Activated naive CD4-positive, alpha-beta T cell treated with anti-CD3 and anti-CD28 coated beads, Interleukin-2, amount 10 ng/mL, durations not matched to agents 7 days and 5 days (primary cell): ENCODE measurements at regions not wholly inside any gene's neighbourhood (a gene's known extent, or its start where the extent isn't known, plus 50 kb on each side); places are given as distances from the start of the nearest gene placed in this dataset.
"Not testable (repeated sequence)": the region's sequence is repeated elsewhere in the genome, so short reads cannot be mapped to it uniquely, and the experiment has no call there.

Experiments
- CTCF ChIA-PET: fragments of 350-600 bp; sonication (Branson Sonifier 250); formaldehyde crosslinking; loops from one replicate; lab custom pipeline; 2021; ENCODE audit warnings: antibody characterized with exemption; lab: Charles Lee
- DNase-seq: peaks from one replicate; pipeline ENCODE4 v3.0.0-alpha.2; 2020
- H3K27ac Mint-ChIP-seq: one replicate; pipeline ENCODE4 v1.8.0; 2021; ENCODE audit warnings: mild to moderate bottlenecking, moderate library complexity, mixed read lengths
- H3K27me3 Mint-ChIP-seq: one replicate; pipeline ENCODE4 v1.8.0; 2021; ENCODE audit warnings: mild to moderate bottlenecking, mixed read lengths
- H3K36me3 Mint-ChIP-seq: one replicate; pipeline ENCODE4 v1.8.0; 2021; ENCODE audit warnings: mixed read lengths
- H3K4me1 Mint-ChIP-seq: one replicate; pipeline ENCODE4 v1.8.0; 2021; ENCODE audit warnings: mixed read lengths
- H3K4me3 Mint-ChIP-seq: one replicate; pipeline ENCODE4 v1.8.0; 2021; ENCODE audit warnings: mild to moderate bottlenecking, moderate library complexity, mixed read lengths
- H3K9me3 Mint-ChIP-seq: one replicate; pipeline ENCODE4 v1.8.0; 2021; ENCODE audit warnings: mixed read lengths

DNA sequence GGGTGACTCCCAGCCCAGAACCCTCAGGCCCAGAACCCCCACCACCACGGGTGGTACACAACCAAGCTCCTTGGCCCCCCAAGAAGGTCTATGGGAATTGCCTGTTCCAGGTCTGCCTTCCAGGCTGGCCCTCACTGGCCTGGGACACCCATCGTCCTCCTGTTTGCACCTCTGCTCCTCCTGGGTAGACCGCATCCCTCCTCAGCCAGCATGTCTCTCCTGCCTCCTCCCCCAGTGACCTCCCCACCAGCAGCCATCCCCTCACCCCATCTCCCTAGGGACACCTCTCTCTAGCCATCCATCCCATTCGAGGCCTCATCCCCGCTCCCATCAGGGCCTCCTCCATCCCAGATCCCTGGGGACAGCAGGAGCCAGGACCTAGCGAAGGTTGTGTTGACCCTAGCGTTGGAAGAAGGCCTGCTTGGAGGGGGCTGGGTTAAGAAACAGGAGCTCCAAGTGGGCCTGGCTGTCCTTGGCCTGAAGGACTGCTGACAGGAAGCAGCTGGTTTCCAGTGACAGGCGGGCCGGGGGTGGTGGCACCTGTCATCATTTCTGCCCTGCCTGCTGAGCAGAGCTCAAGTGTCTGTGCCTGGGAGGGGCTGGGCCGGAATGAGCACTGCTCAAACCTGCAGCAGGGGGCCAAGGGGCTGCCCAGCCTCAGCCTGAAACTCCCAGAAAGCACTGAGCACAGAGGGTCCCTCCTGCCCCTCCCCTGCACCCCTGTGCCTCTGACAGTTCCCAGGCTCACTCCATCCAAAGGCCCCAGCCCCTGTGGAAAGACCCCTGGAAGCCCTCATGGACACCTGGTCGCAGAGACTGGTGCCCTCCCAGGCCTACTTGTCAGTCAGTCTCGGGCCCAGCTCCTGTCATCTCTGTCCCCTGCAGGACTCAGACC is 96.0 kb upstream of the OTOS start:
- Mint-ChIP-seq H3K27me3 (peaks cover 30% of the 10 kb centered on the region), H3K27ac (no peak overlapping the region)

GRCh38 chr2:240237609-240238174 is 97.2 kb upstream of the OTOS start:
- Mint-ChIP-seq H3K4me1 (peaks cover 2% of the 10 kb centered on the region), H3K36me3 (no peaks in the 10 kb centered on the region)
- CTCF ChIA-PET: no interaction called here

More for the DNA sequence above, 96.0 kb upstream of the OTOS start:
- Mint-ChIP-seq H3K4me3 (no peak overlapping the region), H3K4me1 (peaks cover 2% of the 10 kb centered on the region), H3K9me3 (no peaks in the 10 kb centered on the region), H3K36me3 (no peaks in the 10 kb centered on the region)
- CTCF ChIA-PET: no interaction called here
- peak; percentile 20 for DNase-seq

GRCh38 chr2:240238201-240238600 is 97.7 kb upstream of the OTOS start:
- no peak for DNase-seq
- peaks cover 32% of the 10 kb centered on the region for H3K27me3 Mint-ChIP-seq
- no peaks in the 10 kb centered on the region for H3K9me3 Mint-ChIP-seq
- CTCF ChIA-PET: no interaction called here
- H3K4me3 Mint-ChIP-seq: no peak overlapping the region
- H3K27ac Mint-ChIP-seq: no peak overlapping the region
- no peaks in the 10 kb centered on the region for H3K36me3 Mint-ChIP-seq
- peaks cover 2% of the 10 kb centered on the region for H3K4me1 Mint-ChIP-seq

More at GRCh38 chr2:240237609-240238174, 97.2 kb upstream of the OTOS start:
- Mint-ChIP-seq H3K27me3 (peaks cover 27% of the 10 kb centered on the region), H3K27ac (no peak overlapping the region), H3K4me3 (no peak overlapping the region), H3K9me3 (no peaks in the 10 kb centered on the region)
- DNase-seq: peak; percentile 8

DNA sequence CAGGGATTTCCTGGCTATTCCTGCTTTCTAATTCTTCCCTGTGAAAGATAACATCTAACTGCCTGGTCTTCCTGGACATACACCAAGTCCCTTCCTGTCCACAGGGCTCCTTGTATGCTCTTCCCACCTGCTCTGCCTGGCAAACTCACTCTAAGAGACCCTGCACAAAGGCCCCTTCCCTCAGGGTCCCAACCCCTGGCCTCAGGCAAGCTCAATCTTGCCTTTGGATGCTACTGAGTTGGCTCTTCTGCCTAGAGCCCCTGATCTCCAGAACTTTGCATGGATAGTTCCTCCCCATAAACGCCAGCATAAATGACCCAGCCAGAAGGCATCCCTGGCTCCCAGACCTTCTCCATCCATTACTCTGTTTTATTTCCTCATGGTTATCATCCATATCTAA is 98.3 kb upstream of the OTOS start:
- H3K36me3 Mint-ChIP-seq: no peaks in the 10 kb centered on the region
- H3K4me3 Mint-ChIP-seq: no peak overlapping the region
- peaks cover 2% of the 10 kb centered on the region for H3K4me1 Mint-ChIP-seq
- peaks cover 32% of the 10 kb centered on the region for H3K27me3 Mint-ChIP-seq
- no peak overlapping the region for H3K27ac Mint-ChIP-seq
- no peak for DNase-seq
- CTCF ChIA-PET: no interaction called here
- H3K9me3 Mint-ChIP-seq: no peaks in the 10 kb centered on the region

DNA sequence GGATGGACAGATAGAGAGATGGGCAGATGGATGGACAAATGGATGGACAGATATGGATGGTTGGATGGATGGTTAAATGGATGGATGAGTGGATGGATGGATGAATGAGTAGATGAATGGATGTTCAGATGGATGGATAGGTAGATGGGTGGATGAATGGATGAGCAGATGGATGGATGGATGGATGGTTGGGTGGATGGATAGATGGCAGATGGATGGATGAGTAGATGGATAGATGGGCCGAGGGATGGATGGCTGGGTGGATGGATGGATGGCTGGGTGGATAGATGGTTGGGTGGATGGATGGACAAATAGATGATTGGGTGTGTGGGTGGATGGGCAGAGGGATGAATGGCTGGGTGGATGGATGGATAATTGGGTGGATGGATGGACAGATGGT is 98.9 kb upstream of the OTOS start:
- Mint-ChIP-seq H3K27ac (no peak overlapping the region), H3K4me1 (no peaks in the 10 kb centered on the region), H3K4me3 (no peak overlapping the region), H3K36me3 (no peaks in the 10 kb centered on the region), H3K9me3 (no peaks in the 10 kb centered on the region), H3K27me3 (peaks cover 29% of the 10 kb centered on the region)
- no peak for DNase-seq
- CTCF ChIA-PET: no interaction called here

GRCh38 chr2:240240017-240240734 is 99.7 kb upstream of the OTOS start:
- Mint-ChIP-seq H3K9me3 (no peaks in the 10 kb centered on the region), H3K4me1 (no peaks in the 10 kb centered on the region), H3K36me3 (no peaks in the 10 kb centered on the region), H3K4me3 (no peak overlapping the region), H3K27me3 (peaks cover 25% of the 10 kb centered on the region), H3K27ac (no peak overlapping the region)
- CTCF ChIA-PET: no interaction called here
- no peak for DNase-seq

- no peaks in the 10 kb centered on the region for H3K9me3 Mint-ChIP-seq
- no peaks in the 10 kb centered on the region for H3K4me1 Mint-ChIP-seq
- no peak for DNase-seq
- peaks cover 24% of the 10 kb centered on the region for H3K27me3 Mint-ChIP-seq
- no peaks in the 10 kb centered on the region for H3K36me3 Mint-ChIP-seq
- H3K27ac Mint-ChIP-seq: no peak overlapping the region
- H3K4me3 Mint-ChIP-seq: no peak overlapping the region
- CTCF ChIA-PET: no interaction called here
Measured at GRCh38 chr2:240240781-240241180, 100.3 kb upstream of the OTOS start.

GRCh38 chr2:240241572-240241971 is 101.1 kb upstream of the OTOS start:
- H3K9me3 Mint-ChIP-seq: no peaks in the 10 kb centered on the region
- CTCF ChIA-PET: no interaction called here
- peaks cover 24% of the 10 kb centered on the region for H3K27me3 Mint-ChIP-seq

GRCh38 chr2:240243049-240243448 is 102.6 kb upstream of the OTOS start:
- H3K4me3 Mint-ChIP-seq, CTCF ChIA-PET, H3K36me3 Mint-ChIP-seq, DNase-seq, H3K4me1 Mint-ChIP-seq, H3K9me3 Mint-ChIP-seq, H3K27ac Mint-ChIP-seq: not testable (repeated sequence)
- peaks cover 18% of the 10 kb centered on the region for H3K27me3 Mint-ChIP-seq

More at GRCh38 chr2:240241572-240241971, 101.1 kb upstream of the OTOS start:
- no peak overlapping the region for H3K27ac Mint-ChIP-seq
- H3K4me3 Mint-ChIP-seq: no peak overlapping the region
- H3K36me3 Mint-ChIP-seq: no peaks in the 10 kb centered on the region
- no peak for DNase-seq
- H3K4me1 Mint-ChIP-seq: no peaks in the 10 kb centered on the region

DNA sequence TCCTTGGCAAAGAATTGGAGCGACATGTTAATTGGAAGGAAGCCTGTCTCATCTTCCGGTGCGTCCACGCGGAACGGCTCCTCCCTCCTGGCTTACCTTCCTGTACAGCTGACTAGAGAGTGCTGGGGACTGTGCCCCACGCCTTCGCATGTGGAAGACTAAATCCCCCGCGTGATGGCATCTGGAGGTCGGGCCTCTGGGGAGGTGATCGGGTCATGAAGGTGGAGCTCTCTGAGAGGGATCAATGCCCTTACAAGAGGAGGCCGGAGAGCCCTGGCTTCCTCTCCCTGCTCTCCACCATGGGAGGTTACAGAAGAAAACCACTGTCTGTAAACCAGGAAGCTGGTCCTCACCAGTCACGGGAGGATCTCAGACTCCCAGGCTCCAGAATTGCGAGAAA is 104.1 kb upstream of the OTOS start:
- H3K4me3 Mint-ChIP-seq: no peak overlapping the region
- H3K27ac Mint-ChIP-seq: no peak overlapping the region
- CTCF ChIA-PET: no interaction called here
- DNase-seq: no peak
- H3K36me3 Mint-ChIP-seq: no peaks in the 10 kb centered on the region
- H3K9me3 Mint-ChIP-seq: no peaks in the 10 kb centered on the region
- no peaks in the 10 kb centered on the region for H3K4me1 Mint-ChIP-seq
- peaks cover 13% of the 10 kb centered on the region for H3K27me3 Mint-ChIP-seq

GRCh38 chr2:240245184-240245583 is 104.7 kb upstream of the OTOS start:
- no peak for DNase-seq
- no peak overlapping the region for H3K4me3 Mint-ChIP-seq
- H3K27ac Mint-ChIP-seq: no peak overlapping the region
- CTCF ChIA-PET: no interaction called here
- H3K27me3 Mint-ChIP-seq: peaks cover 13% of the 10 kb centered on the region
- no peaks in the 10 kb centered on the region for H3K36me3 Mint-ChIP-seq
- no peaks in the 10 kb centered on the region for H3K9me3 Mint-ChIP-seq
- H3K4me1 Mint-ChIP-seq: no peaks in the 10 kb centered on the region

DNA sequence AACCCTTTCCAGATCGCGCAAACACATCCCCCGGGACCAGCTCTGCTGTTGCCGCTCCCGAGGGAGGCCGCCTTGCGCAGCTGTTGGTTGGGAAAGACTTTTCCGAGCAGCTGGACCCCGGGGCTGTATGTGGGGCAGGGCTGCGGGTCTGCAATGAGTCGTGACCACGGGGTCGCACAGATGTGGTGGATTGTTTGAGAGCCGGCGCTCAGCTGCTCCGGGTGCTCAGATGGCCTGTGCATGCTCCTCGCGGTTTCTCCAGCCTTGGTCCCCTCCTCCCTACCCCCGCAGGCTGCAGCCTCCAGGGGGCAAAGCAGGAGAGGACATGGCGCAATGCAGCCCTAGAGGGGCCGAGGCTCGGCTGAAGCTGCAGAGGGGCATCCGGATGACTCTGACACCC is 105.2 kb upstream of the OTOS start:
- no peaks in the 10 kb centered on the region for H3K4me1 Mint-ChIP-seq

GRCh38 chr2:240246173-240246820 is 105.8 kb upstream of the OTOS start:
- Mint-ChIP-seq H3K27me3 (peaks cover 13% of the 10 kb centered on the region), H3K27ac (no peak overlapping the region), H3K4me1 (no peaks in the 10 kb centered on the region), H3K36me3 (no peaks in the 10 kb centered on the region), H3K9me3 (no peaks in the 10 kb centered on the region), H3K4me3 (no peak overlapping the region)
- CTCF ChIA-PET: no interaction called here
- DNase-seq: no peak

More for the DNA sequence above, 105.2 kb upstream of the OTOS start:
- Mint-ChIP-seq H3K36me3 (no peaks in the 10 kb centered on the region), H3K27me3 (peaks cover 13% of the 10 kb centered on the region), H3K4me3 (no peak overlapping the region), H3K9me3 (no peaks in the 10 kb centered on the region), H3K27ac (no peak overlapping the region)
- CTCF ChIA-PET: no interaction called here
- DNase-seq: no peak

DNA sequence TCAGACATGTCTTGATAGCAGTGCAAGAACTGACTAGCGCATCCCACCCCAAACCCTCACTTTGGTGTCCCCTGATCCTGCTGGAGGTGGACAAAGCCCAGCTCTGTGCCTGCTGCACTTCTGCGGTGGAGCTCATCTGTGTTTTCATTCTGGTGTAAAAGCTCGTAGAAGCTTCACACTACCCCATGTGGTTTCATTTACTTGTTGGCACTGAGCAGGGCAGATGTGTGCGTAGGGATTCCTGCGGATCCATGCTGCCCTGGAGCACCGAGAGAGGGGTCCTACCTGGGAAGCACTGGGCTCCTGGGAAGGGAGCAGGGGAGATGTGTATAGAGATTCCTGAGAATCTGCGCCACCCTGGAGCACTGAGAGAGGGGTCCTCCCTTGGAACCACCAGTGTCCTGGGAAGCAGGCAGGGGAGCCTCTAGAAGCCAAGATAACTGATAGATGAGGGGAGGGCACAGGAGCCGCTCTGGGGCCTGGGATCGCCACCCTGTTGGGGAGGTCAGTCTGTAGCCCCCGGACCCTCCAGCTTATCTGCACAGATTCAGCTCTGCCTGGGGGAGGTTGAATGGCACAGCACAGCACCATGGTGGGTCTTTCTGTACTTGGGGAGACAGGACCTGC is 106.9 kb upstream of the OTOS start:
- no peaks in the 10 kb centered on the region for H3K9me3 Mint-ChIP-seq
- no peak overlapping the region for H3K27ac Mint-ChIP-seq
- H3K36me3 Mint-ChIP-seq: no peaks in the 10 kb centered on the region
- DNase-seq: no peak
- H3K4me1 Mint-ChIP-seq: no peaks in the 10 kb centered on the region
- H3K27me3 Mint-ChIP-seq: peaks cover 13% of the 10 kb centered on the region
- CTCF ChIA-PET: no interaction called here
- no peak overlapping the region for H3K4me3 Mint-ChIP-seq
